HEK293 (cell line): ENCODE measurements at regions not wholly inside any gene's neighbourhood (a gene's known extent, or its start where the extent isn't known, plus 50 kb on each side); places are given as distances from the start of the nearest gene placed in this dataset.

Experiments used
- CTCF ChIA-PET: fragments of 350-600 bp; formaldehyde crosslinking; extraction: SDS; loops from one replicate; lab custom pipeline; 2021; ENCODE audit warnings: antibody characterized with exemption; lab: Yijun Ruan, JAX
- POLR2A ChIA-PET: fragments of 300-600 bp; formaldehyde crosslinking; extraction: SDS; loops from one replicate; lab custom pipeline; 2020; ENCODE audit warnings: antibody characterized with exemption, inconsistent platforms; lab: Yijun Ruan, JAX
- H3K27ac ChIP-seq: fragments of 200-500 bp; sonication (Bioruptor generic); 2 replicates; pipeline ENCODE4 v1.5.1; 2014; ENCODE audit warnings: low read depth, low read length, control low read depth, inconsistent platforms; ENCODE audit errors: extremely low read depth
- H3K36me3 ChIP-seq, 2 experiments: fragments of 200-500 bp in 1 of 2; sonication (Bioruptor generic) in 1 of 2; 1 replicate in 1 of 2; 2 replicates in 1 of 2; pipeline ENCODE4 v1.5.1; 2014 to 2017; ENCODE audit warnings: inconsistent platforms in 2 of 2, low read length in 2 of 2; ENCODE audit not compliant: control insufficient read depth in 2 of 2, insufficient read depth in 1 of 2
- H3K4me1 ChIP-seq: fragments of 200-500 bp; sonication (Bioruptor generic); 2 replicates; pipeline ENCODE4 v1.5.1; 2014; ENCODE audit warnings: mild to moderate bottlenecking, low read length, inconsistent platforms; ENCODE audit not compliant: control insufficient read depth, insufficient read depth
- H3K4me3 ChIP-seq: 2 replicates; pipeline ENCODE4 v1.5.1; 2011; ENCODE audit warnings: low read depth, mild to moderate bottlenecking, control low read depth, low read length, moderate library complexity
- H3K9me3 ChIP-seq: fragments of 200-500 bp; sonication (Bioruptor generic); 2 replicates; pipeline ENCODE4 v1.5.1; 2014; ENCODE audit warnings: low read depth, low read length, inconsistent platforms; ENCODE audit not compliant: control insufficient read depth, insufficient read depth
- BCL11A ChIP-seq: fragments of 450-650 bp; formaldehyde crosslinking; IDR thresholded peaks from 2 replicates; pipeline ENCODE4 v1.5.1; 2016; ENCODE audit warnings: low read depth, missing biosample characterization, missing genetic modification characterization
- HIC1 ChIP-seq: fragments of 450-650 bp; formaldehyde crosslinking; IDR thresholded peaks from 2 replicates; pipeline ENCODE4 v1.5.1; 2016; ENCODE audit warnings: missing biosample characterization, missing genetic modification characterization
- HOXD13 ChIP-seq: sonication (generic); formaldehyde crosslinking; IDR thresholded peaks from 2 replicates; pipeline ENCODE4 v1.8.0; 2022; ENCODE audit warnings: missing genetic modification reagents, borderline replicate concordance
- KLF16 ChIP-seq: fragments of 450-650 bp; formaldehyde crosslinking; IDR thresholded peaks from 2 replicates; pipeline ENCODE4 v1.5.1; 2017; ENCODE audit warnings: missing biosample characterization, missing genetic modification characterization
- OVOL3 ChIP-seq: fragments of 450-650 bp; formaldehyde crosslinking; IDR thresholded peaks from 2 replicates; pipeline ENCODE4 v1.5.1; 2016; ENCODE audit warnings: missing biosample characterization, missing genetic modification characterization
- SALL2 ChIP-seq: fragments of 450-650 bp; formaldehyde crosslinking; IDR thresholded peaks from 2 replicates; pipeline ENCODE4 v1.5.0; 2017; ENCODE audit warnings: missing biosample characterization, mild to moderate bottlenecking, missing genetic modification characterization, borderline replicate concordance
- SCRT1 ChIP-seq: fragments of 450-650 bp; formaldehyde crosslinking; IDR thresholded peaks from 2 replicates; pipeline ENCODE4 v1.5.1; 2016; ENCODE audit warnings: missing biosample characterization, missing genetic modification characterization, borderline replicate concordance
- SCRT2 ChIP-seq: fragments of 450-650 bp; formaldehyde crosslinking; IDR thresholded peaks from 2 replicates; pipeline ENCODE4 v1.5.1; 2016; ENCODE audit warnings: missing biosample characterization, missing genetic modification characterization
- TCF7L2 ChIP-seq: IDR thresholded peaks from 2 replicates; pipeline ENCODE4 v1.6.1; 2011; ENCODE audit warnings: low read depth, mild to moderate bottlenecking, inconsistent platforms, low read length, moderate library complexity, borderline replicate concordance
- WT1 ChIP-seq: fragments of 450-650 bp; formaldehyde crosslinking; IDR thresholded peaks from 2 replicates; pipeline ENCODE4 v1.5.1; 2016; ENCODE audit warnings: missing biosample characterization, missing genetic modification characterization
- ZBTB7A ChIP-seq: fragments of 450-650 bp; formaldehyde crosslinking; IDR thresholded peaks from 2 replicates; pipeline ENCODE4 v1.5.1; 2016; ENCODE audit warnings: low read depth, missing biosample characterization, missing genetic modification characterization
- ZFP69B ChIP-seq: fragments of 450-650 bp; formaldehyde crosslinking; IDR thresholded peaks from 2 replicates; pipeline ENCODE4 v1.5.1; 2016; ENCODE audit warnings: missing biosample characterization, missing genetic modification characterization
- ZNF10 ChIP-seq: fragments of 450-650 bp; formaldehyde crosslinking; IDR thresholded peaks from 2 replicates; pipeline ENCODE4 v1.5.1; 2017; ENCODE audit warnings: missing biosample characterization, missing genetic modification characterization
- ZNF112 ChIP-seq: fragments of 450-650 bp; formaldehyde crosslinking; IDR thresholded peaks from 2 replicates; pipeline ENCODE4 v1.5.0; 2017; ENCODE audit warnings: missing biosample characterization, missing genetic modification characterization
- ZNF155 ChIP-seq: fragments of 450-650 bp; formaldehyde crosslinking; IDR thresholded peaks from 2 replicates; pipeline ENCODE4 v1.5.1; 2016; ENCODE audit warnings: missing biosample characterization, missing genetic modification characterization
- ZNF16 ChIP-seq: fragments of 450-650 bp; formaldehyde crosslinking; IDR thresholded peaks from 2 replicates; pipeline ENCODE4 v1.5.1; 2016; ENCODE audit warnings: low read depth, missing biosample characterization, missing genetic modification characterization
- ZNF174 ChIP-seq: fragments of 450-650 bp; formaldehyde crosslinking; IDR thresholded peaks from 2 replicates; pipeline ENCODE4 v1.5.0; 2017; ENCODE audit warnings: missing biosample characterization, mild to moderate bottlenecking, missing genetic modification characterization
- ZNF223 ChIP-seq: fragments of 450-650 bp; formaldehyde crosslinking; IDR thresholded peaks from 2 replicates; pipeline ENCODE4 v1.5.1; 2016; ENCODE audit warnings: missing biosample characterization, missing genetic modification characterization
- ZNF266 ChIP-seq: fragments of 450-650 bp; formaldehyde crosslinking; IDR thresholded peaks from 2 replicates; pipeline ENCODE4 v1.5.1; 2016; ENCODE audit warnings: missing biosample characterization, missing genetic modification characterization, low read depth
- ZNF324 ChIP-seq: fragments of 450-650 bp; formaldehyde crosslinking; IDR thresholded peaks from 2 replicates; pipeline ENCODE4 v1.5.1; 2016; ENCODE audit warnings: missing biosample characterization, missing genetic modification characterization
- ZNF335 ChIP-seq: fragments of 450-650 bp; formaldehyde crosslinking; conservative IDR thresholded peaks from 2 replicates; pipeline ENCODE4 v1.5.1; 2016; ENCODE audit warnings: missing biosample characterization, missing genetic modification characterization
- ZNF37A ChIP-seq: fragments of 450-650 bp; IDR thresholded peaks from 2 replicates; pipeline ENCODE4 v1.5.1; 2018; ENCODE audit warnings: missing biosample characterization, missing genetic modification characterization
- ZNF391 ChIP-seq: fragments of 450-650 bp; formaldehyde crosslinking; IDR thresholded peaks from 2 replicates; pipeline ENCODE4 v1.5.1; 2016; ENCODE audit warnings: low read depth, missing biosample characterization, missing genetic modification characterization, borderline replicate concordance
- ZNF426 ChIP-seq: fragments of 450-650 bp; formaldehyde crosslinking; IDR thresholded peaks from 2 replicates; pipeline ENCODE4 v1.5.1; 2017; ENCODE audit warnings: missing biosample characterization, missing genetic modification characterization, mild to moderate bottlenecking, inconsistent platforms, moderate library complexity
- ZNF501 ChIP-seq: fragments of 450-650 bp; formaldehyde crosslinking; IDR thresholded peaks from 2 replicates; pipeline ENCODE4 v1.5.1; 2016; ENCODE audit warnings: missing biosample characterization, missing genetic modification characterization
- ZNF510 ChIP-seq: fragments of 450-650 bp; formaldehyde crosslinking; IDR thresholded peaks from 2 replicates; pipeline ENCODE4 v1.5.1; 2018; ENCODE audit warnings: mild to moderate bottlenecking, missing genetic modification characterization, missing biosample characterization; ENCODE audit not compliant: insufficient replicate concordance
- ZNF677 ChIP-seq: fragments of 450-650 bp; IDR thresholded peaks from 2 replicates; pipeline ENCODE4 v1.5.0; 2018; ENCODE audit warnings: missing biosample characterization, mild to moderate bottlenecking, missing genetic modification characterization, moderate library complexity
- ZNF768 ChIP-seq: fragments of 450-650 bp; formaldehyde crosslinking; IDR thresholded peaks from 2 replicates; pipeline ENCODE4 v1.5.1; 2018; ENCODE audit warnings: missing biosample characterization, mild to moderate bottlenecking, missing genetic modification characterization
- ZNF792 ChIP-seq: fragments of 450-650 bp; formaldehyde crosslinking; IDR thresholded peaks from 2 replicates; pipeline ENCODE4 v1.5.1; 2016; ENCODE audit warnings: missing biosample characterization, missing genetic modification characterization

GRCh38 chr3:72015463-72015862, 230.5 kb upstream of the PROK2 start:
- Histone ChIP-seq H3K4me1 (no peaks in the 10 kb centered on the region), H3K9me3 (no peaks in the 10 kb centered on the region), H3K4me3 (no peak overlapping the region)
- ChIA-PET CTCF (no interaction called here), POLR2A (no interaction called here)
- TF ChIP-seq ZNF37A (tag by site-specific recombination) (no peak), ZNF792 (tag by site-specific recombination) (no peak)
- TF ChIP-seq, all 188 proteins: peak for 0
- Histone ChIP-seq H3K36me3 (no peaks in the 10 kb centered on the region), H3K27ac (no peak overlapping the region)

- TF ChIP-seq ZNF266 (no peak), ZNF768 (no peak), ZNF677 (tag by site-specific recombination) (no peak), ZNF510 (no peak), ZNF501 (tag by site-specific recombination) (no peak), ZNF426 (tag by site-specific recombination) (no peak), HOXD13 (CRISPR knock-in tag) (no peak), WT1 (tag by site-specific recombination) (no peak), ZBTB7A (tag by site-specific recombination) (no peak), ZNF792 (tag by site-specific recombination) (no peak), SALL2 (tag by site-specific recombination) (no peak)
- ChIA-PET POLR2A (no interaction called here), CTCF (no interaction called here)
- H3K27ac ChIP-seq = no peak overlapping the region
- H3K9me3 ChIP-seq = no peaks in the 10 kb centered on the region
- no peak overlapping the region for H3K4me3 ChIP-seq
- no peaks in the 10 kb centered on the region for H3K36me3 ChIP-seq
- no peaks in the 10 kb centered on the region for H3K4me1 ChIP-seq
These were observed 228.1 kb upstream of the PROK2 start for GRCh38 chr3:72013084-72013483.

- H3K9me3 ChIP-seq = no peaks in the 10 kb centered on the region
- POLR2A ChIA-PET = no interaction called here
These were observed 227.4 kb upstream of the PROK2 start for GRCh38 chr3:72012363-72012762.

More at GRCh38 chr3:72012363-72012762, 227.4 kb upstream of the PROK2 start:
- Histone ChIP-seq H3K4me1 (no peaks in the 10 kb centered on the region), H3K27ac (no peak overlapping the region), H3K36me3 (no peaks in the 10 kb centered on the region), H3K4me3 (no peak overlapping the region)
- no peak for TF ChIP-seq ZNF112 (tag by site-specific recombination)
- no peak for TF ChIP-seq ZFP69B (tag by site-specific recombination)
- TF ChIP-seq ZBTB7A (tag by site-specific recombination) = no peak
- no peak for TF ChIP-seq ZNF174 (tag by site-specific recombination)
- TF ChIP-seq ZNF324 (tag by site-specific recombination) = no peak
- TF ChIP-seq ZNF223 = no peak
- no peak for TF ChIP-seq OVOL3 (tag by site-specific recombination)
- TF ChIP-seq TCF7L2 = no peak
- no peak for TF ChIP-seq KLF16 (tag by site-specific recombination)
- no peak for TF ChIP-seq ZNF16 (tag by site-specific recombination)
- TF ChIP-seq ZNF391 = no peak
- no peak for TF ChIP-seq HIC1
- TF ChIP-seq SCRT2 (tag by site-specific recombination) = no peak
- no peak for TF ChIP-seq SCRT1 (tag by site-specific recombination)
- TF ChIP-seq BCL11A (tag by site-specific recombination) = no peak
- TF ChIP-seq ZNF10 (tag by site-specific recombination) = no peak
- TF ChIP-seq ZNF155 (tag by site-specific recombination) = no peak
- no peak for TF ChIP-seq ZNF335 (tag by site-specific recombination)
- CTCF ChIA-PET = no interaction called here
